ENCODE measurements at regions not wholly inside any gene's neighbourhood (a gene's known extent, or its start where the extent isn't known, plus 50 kb on each side); places are given as distances from the start of the nearest gene placed in this dataset.

GRCh38 chr12:132416827-132417226 is 73.1 kb upstream of the FBRSL1 start:
- H3K27me3 ChIP-seq (ENCODE audit: insufficient read depth, low read length): peaks cover 23% of the 10 kb centered on the region
- no peak for DNase-seq
- H3K23me2 ChIP-seq (ENCODE audit: insufficient read length, low read depth, low read length, poor library complexity, severe bottlenecking): no peaks in the 10 kb centered on the region
- no peak overlapping the region for H4K91ac ChIP-seq (ENCODE audit: insufficient read length, low read depth, low read length)
- no peak overlapping the region for H2BK120ac ChIP-seq (ENCODE audit: low read depth, low read length, poor library complexity, severe bottlenecking)
- H2BK12ac ChIP-seq (ENCODE audit: insufficient read length, low read depth, low read length): no peak overlapping the region
- H3T11ph ChIP-seq (ENCODE audit: low read length): no peak overlapping the region
- H3K18ac ChIP-seq (ENCODE audit: insufficient read length, low read depth, low read length): no peak overlapping the region
- no peak overlapping the region for H4K8ac ChIP-seq (replicated peaks; ENCODE audit: insufficient read length, low read depth, low read length)
- no peak overlapping the region for H2BK15ac ChIP-seq (ENCODE audit: low read depth, low read length)
- no peaks in the 10 kb centered on the region for H3K79me2 ChIP-seq (ENCODE audit: insufficient read depth, low read length)
- no peak overlapping the region for H2BK5ac ChIP-seq (ENCODE audit: insufficient read length, low read length)
- H3K79me1 ChIP-seq (ENCODE audit: insufficient read depth, low read depth, low read length, poor library complexity, severe bottlenecking): no peaks in the 10 kb centered on the region
- H3K4me1 ChIP-seq (ENCODE audit: insufficient read depth, low read length): no peaks in the 10 kb centered on the region
- H3K9ac ChIP-seq (ENCODE audit: extremely low read depth, insufficient read length, low read length): no peak overlapping the region
- no peak overlapping the region for H2AFZ ChIP-seq (ENCODE audit: low read length)
- no peak overlapping the region for H3K4ac ChIP-seq (ENCODE audit: low read depth, low read length)
- H4K5ac ChIP-seq (ENCODE audit: insufficient read length, low read depth, low read length): no peak overlapping the region
- no peaks in the 10 kb centered on the region for H4K20me1 ChIP-seq (ENCODE audit: control insufficient read depth, insufficient read depth, insufficient read length)
- H3K27ac Mint-ChIP-seq: no peak overlapping the region
- no peak overlapping the region for H3K4me3 Mint-ChIP-seq
- H3K23ac ChIP-seq (ENCODE audit: insufficient read length, low read depth, low read length): no peak overlapping the region
- no peaks in the 10 kb centered on the region for H3K4me1 Mint-ChIP-seq
- H3K27ac ChIP-seq (ENCODE audit: insufficient read length, low read depth, low read length): no peak overlapping the region
- no peak overlapping the region for H3K56ac ChIP-seq (ENCODE audit: insufficient read length, low read depth, low read length)
- peaks cover 0 to 5% of the 10 kb centered on the region in 2 experiments; a peak in 2 of 5 replicates for H3K9me3 Mint-ChIP-seq
- no peak overlapping the region for H2BK20ac ChIP-seq (ENCODE audit: low read depth, low read length, poor library complexity, severe bottlenecking)
- H3K27me3 Mint-ChIP-seq (ENCODE audit: low read depth): peaks cover 65% of the 10 kb centered on the region
- TF ChIP-seq CTCF (conservative IDR thresholded peaks at IDR 0.05): no peak
- no peaks in the 10 kb centered on the region; a peak in 1 of 7 replicates for H3K36me3 Mint-ChIP-seq (ENCODE audit: insufficient read depth in 1 of 3, low read depth in 3 of 3)
- H3K4me2 ChIP-seq (ENCODE audit: insufficient read depth, insufficient read length, low read length): no peak overlapping the region
- no peak overlapping the region; the same call in 1 of the 2 replicates for H3K14ac ChIP-seq (ENCODE audit: insufficient read depth, low read length)
- WGBS (ENCODE audit: extremely low coverage, insufficient read length, low lambda C conversion rate): no CpG with 5 or more reads among the region's 14 CpGs
- H3K9me3 ChIP-seq (ENCODE audit: control insufficient read depth, low read depth, low read length): no peaks in the 10 kb centered on the region
- no peak overlapping the region for H2AK5ac ChIP-seq (ENCODE audit: insufficient read length, low read length)
